ENCODE measurements at regions not wholly inside any gene's neighbourhood (a gene's known extent, or its start where the extent isn't known, plus 50 kb on each side); places are given as distances from the start of the nearest gene placed in this dataset.
"Not testable (repeated sequence)": the region's sequence is repeated elsewhere in the genome, so short reads cannot be mapped to it uniquely, and the experiment has no call there.

- no peaks in the 10 kb centered on the region for H3K36me3 ChIP-seq
- H3K4me1 ChIP-seq: no peaks in the 10 kb centered on the region
- 56 to 63% methylated on average over 3 of the region's 3 CpGs for WGBS, 2 donors
- no peak overlapping the region for H3K27ac ChIP-seq
- DNase-seq: no peak
- intact Hi-C loops (cut with DNase I): no loop called here
- no peaks in the 10 kb centered on the region for H3K27me3 ChIP-seq
- no peaks in the 10 kb centered on the region for H3K9me3 ChIP-seq
- TF ChIP-seq POLR2A (IDR thresholded peaks at IDR 0.05) (no peak), CTCF (IDR thresholded peaks at IDR 0.05) (no peak)
- H3K4me3 ChIP-seq (replicated peaks in 1 of 3): no peak overlapping the region
These were observed 1849.2 kb upstream of the C9orf72 start for GRCh38 chr9:29422438-29422837.

GRCh38 chr9:29432191-29432590, 1858.9 kb upstream of the C9orf72 start:
- intact Hi-C loops (cut with DNase I): no loop called here
- Histone ChIP-seq H3K27ac (no peak overlapping the region), H3K4me1 (no peaks in the 10 kb centered on the region), H3K27me3 (no peaks in the 10 kb centered on the region), H3K36me3 (no peaks in the 10 kb centered on the region), H3K9me3 (no peaks in the 10 kb centered on the region), H3K4me3 (replicated peaks in 1 of 3) (no peak overlapping the region)
- no peak for DNase-seq
- TF ChIP-seq POLR2A (IDR thresholded peaks at IDR 0.05) (no peak), CTCF (IDR thresholded peaks at IDR 0.05) (no peak)

GRCh38 chr9:29432656-29433055, 1859.4 kb upstream of the C9orf72 start:
- H3K36me3 ChIP-seq; H3K9me3 ChIP-seq; H3K4me3 ChIP-seq (replicated peaks in 1 of 3); DNase-seq; H3K27ac ChIP-seq; intact Hi-C loops (cut with DNase I); H3K27me3 ChIP-seq; H3K4me1 ChIP-seq: not testable (repeated sequence)
- WGBS, 2 donors: 69 to 72% methylated on average over 2 of the region's 2 CpGs

- TF ChIP-seq POLR2A (IDR thresholded peaks at IDR 0.05) (no peak), CTCF (IDR thresholded peaks at IDR 0.05) (no peak)
- H3K36me3 ChIP-seq: no peaks in the 10 kb centered on the region
- H3K27me3 ChIP-seq: no peaks in the 10 kb centered on the region
- H3K9me3 ChIP-seq: no peaks in the 10 kb centered on the region
- intact Hi-C loops (cut with DNase I): no loop called here
- no peak overlapping the region for H3K4me3 ChIP-seq (replicated peaks in 1 of 3)
- WGBS, 2 donors: 76 to 93% methylated on average over 1 of the region's 1 CpG
- no peaks in the 10 kb centered on the region for H3K4me1 ChIP-seq
- no peak overlapping the region for H3K27ac ChIP-seq
- DNase-seq: no peak
These were observed 1862.1 kb upstream of the C9orf72 start for GRCh38 chr9:29435368-29435767.

- TF ChIP-seq POLR2A (IDR thresholded peaks at IDR 0.05) (no peak), CTCF (IDR thresholded peaks at IDR 0.05) (no peak)
- no peaks in the 10 kb centered on the region for H3K9me3 ChIP-seq
- H3K36me3 ChIP-seq: no peaks in the 10 kb centered on the region
- intact Hi-C loops (cut with DNase I): no loop called here
- WGBS, 2 donors: 47 to 59% methylated on average over 3 of the region's 3 CpGs
- no peak overlapping the region for H3K4me3 ChIP-seq (replicated peaks in 1 of 3)
- no peak for DNase-seq
- H3K27ac ChIP-seq: no peak overlapping the region
- H3K27me3 ChIP-seq: no peaks in the 10 kb centered on the region
- H3K4me1 ChIP-seq: no peaks in the 10 kb centered on the region
These were observed 1864.2 kb upstream of the C9orf72 start for GRCh38 chr9:29437526-29437925.

- no peak for DNase-seq
- Histone ChIP-seq H3K27ac (no peak overlapping the region), H3K36me3 (no peaks in the 10 kb centered on the region), H3K27me3 (no peaks in the 10 kb centered on the region), H3K9me3 (no peaks in the 10 kb centered on the region), H3K4me1 (no peaks in the 10 kb centered on the region), H3K4me3 (replicated peaks in 1 of 3) (no peak overlapping the region)
- 43 to 49% methylated on average over 2 of the region's 2 CpGs for WGBS, 2 donors
- intact Hi-C loops (cut with DNase I): no loop called here
- no peak for TF ChIP-seq POLR2A (IDR thresholded peaks at IDR 0.05)
- TF ChIP-seq CTCF (IDR thresholded peaks at IDR 0.05): no peak
These were observed 1866.7 kb upstream of the C9orf72 start for GRCh38 chr9:29439961-29440360.

All from thyroid gland (tissue), 4 donors.